Endodermal cell (in vitro differentiated cells): ENCODE measurements at regions not wholly inside any gene's neighbourhood (a gene's known extent, or its start where the extent isn't known, plus 50 kb on each side); places are given as distances from the start of the nearest gene placed in this dataset.
"Not testable (repeated sequence)": the region's sequence is repeated elsewhere in the genome, so short reads cannot be mapped to it uniquely, and the experiment has no call there.

Experiments used
- DNase-seq: peaks from one replicate; pipeline ENCODE4 v3.0.0-alpha.2; 2017
- H3K27ac ChIP-seq: 2 replicates; pipeline ENCODE4 v1.5.1; 2013; ENCODE audit warnings: mild to moderate bottlenecking, low read depth, low read length, moderate library complexity
- H3K27me3 ChIP-seq: 2 replicates; pipeline ENCODE4 v1.6.1; 2013; ENCODE audit warnings: mild to moderate bottlenecking, low read length, moderate library complexity; ENCODE audit not compliant: insufficient read depth, control insufficient read depth, poor library complexity, severe bottlenecking
- H3K36me3 ChIP-seq: 2 replicates; pipeline ENCODE4 v1.7.0; 2013; ENCODE audit warnings: mild to moderate bottlenecking, low read length, moderate library complexity; ENCODE audit not compliant: control insufficient read depth, insufficient read depth
- H3K4me1 ChIP-seq: one replicate; pipeline ENCODE4 v1.7.0; 2013; ENCODE audit warnings: low read length; ENCODE audit not compliant: control insufficient read depth, insufficient read depth
- H3K4me3 ChIP-seq: 2 replicates; pipeline ENCODE4 v1.5.1; 2013; ENCODE audit warnings: mild to moderate bottlenecking, low read length, moderate library complexity
- H3K9ac ChIP-seq: 2 replicates; pipeline ENCODE4 v1.6.1; 2013; ENCODE audit warnings: mild to moderate bottlenecking, low read length, moderate library complexity; ENCODE audit not compliant: poor library complexity, severe bottlenecking; ENCODE audit errors: extremely low read depth
- H3K9me3 ChIP-seq: 2 replicates; pipeline ENCODE4 v1.6.1; 2013; ENCODE audit warnings: mild to moderate bottlenecking, low read length, moderate library complexity; ENCODE audit not compliant: control insufficient read depth
- H3K27ac Mint-ChIP-seq: 2 replicates; pipeline ENCODE4 v1.8.0; 2020; ENCODE audit warnings: mixed read lengths
- H3K27me3 Mint-ChIP-seq: 2 replicates; pipeline ENCODE4 v1.8.0; 2021; ENCODE audit warnings: mild to moderate bottlenecking, mixed read lengths; ENCODE audit not compliant: insufficient read depth
- H3K36me3 Mint-ChIP-seq: 2 replicates; pipeline ENCODE4 v1.8.0; 2020; ENCODE audit warnings: low read depth, mixed read lengths
- H3K4me1 Mint-ChIP-seq: 2 replicates; pipeline ENCODE4 v1.8.0; 2020; ENCODE audit warnings: mixed read lengths
- H3K4me3 Mint-ChIP-seq: 2 replicates; pipeline ENCODE4 v1.8.0; 2020; ENCODE audit warnings: mild to moderate bottlenecking, moderate library complexity, mixed read lengths
- H3K9me3 Mint-ChIP-seq: 2 replicates; pipeline ENCODE4 v1.8.0; 2020; ENCODE audit warnings: mild to moderate bottlenecking, mixed read lengths
- whole genome bisulfite sequencing, 2 experiments: methylation state at CpG; one replicate each; pipeline versions ENCODE4 v1.1.5 to v1.1.7; 2013; ENCODE audit warnings: missing lambda C conversion rate in 2 of 2, mixed read lengths in 1 of 2; ENCODE audit not compliant: insufficient coverage in 1 of 2, insufficient read length in 1 of 2; 5-methylcytosine and 5-hydroxymethylcytosine counted together
- TF ChIP-seq, protein P1 (sequence below): fragments of 200-600 bp; sonication (generic); conservative IDR thresholded peaks from 2 replicates; pipeline ENCODE4 v1.5.0; 2021; ENCODE audit warnings: antibody characterized with exemption, mild to moderate bottlenecking

DNA sequence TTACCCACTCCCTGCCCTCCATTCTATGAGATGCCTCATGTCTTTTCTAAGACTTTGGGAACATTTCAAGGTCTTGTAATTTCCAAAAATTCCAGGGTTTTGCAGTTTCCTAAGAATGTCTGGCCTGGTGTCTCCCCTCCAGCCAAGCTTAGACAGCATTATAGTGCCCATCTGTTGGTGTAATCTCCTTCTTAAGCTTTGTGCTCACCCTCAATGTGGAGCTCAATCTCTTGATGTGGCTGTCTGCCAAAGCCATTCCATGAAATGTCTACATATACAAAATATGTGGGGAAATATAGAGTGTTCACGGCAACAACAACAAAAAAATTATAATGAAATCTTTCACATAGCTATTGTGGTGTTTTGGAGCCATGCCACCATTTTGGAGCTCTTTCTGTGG is 558.4 kb downstream of the PIK3C3 start:
- H3K27me3 Mint-ChIP-seq = no peaks in the 10 kb centered on the region
- Histone ChIP-seq H3K9me3 (peaks cover 16% of the 10 kb centered on the region), H3K27ac (no peak overlapping the region), H3K36me3 (no peaks in the 10 kb centered on the region), H3K9ac (no peak overlapping the region), H3K27me3 (no peaks in the 10 kb centered on the region), H3K4me3 (no peak overlapping the region), H3K4me1 (no peaks in the 10 kb centered on the region)
- DNase-seq = no peak
- H3K36me3 Mint-ChIP-seq = no peaks in the 10 kb centered on the region
- no peak overlapping the region for H3K27ac Mint-ChIP-seq
- TF ChIP-seq, protein P1, sequence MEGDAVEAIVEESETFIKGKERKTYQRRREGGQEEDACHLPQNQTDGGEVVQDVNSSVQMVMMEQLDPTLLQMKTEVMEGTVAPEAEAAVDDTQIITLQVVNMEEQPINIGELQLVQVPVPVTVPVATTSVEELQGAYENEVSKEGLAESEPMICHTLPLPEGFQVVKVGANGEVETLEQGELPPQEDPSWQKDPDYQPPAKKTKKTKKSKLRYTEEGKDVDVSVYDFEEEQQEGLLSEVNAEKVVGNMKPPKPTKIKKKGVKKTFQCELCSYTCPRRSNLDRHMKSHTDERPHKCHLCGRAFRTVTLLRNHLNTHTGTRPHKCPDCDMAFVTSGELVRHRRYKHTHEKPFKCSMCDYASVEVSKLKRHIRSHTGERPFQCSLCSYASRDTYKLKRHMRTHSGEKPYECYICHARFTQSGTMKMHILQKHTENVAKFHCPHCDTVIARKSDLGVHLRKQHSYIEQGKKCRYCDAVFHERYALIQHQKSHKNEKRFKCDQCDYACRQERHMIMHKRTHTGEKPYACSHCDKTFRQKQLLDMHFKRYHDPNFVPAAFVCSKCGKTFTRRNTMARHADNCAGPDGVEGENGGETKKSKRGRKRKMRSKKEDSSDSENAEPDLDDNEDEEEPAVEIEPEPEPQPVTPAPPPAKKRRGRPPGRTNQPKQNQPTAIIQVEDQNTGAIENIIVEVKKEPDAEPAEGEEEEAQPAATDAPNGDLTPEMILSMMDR = no peak
- H3K9me3 Mint-ChIP-seq = peaks cover 9% of the 10 kb centered on the region
- H3K4me1 Mint-ChIP-seq = no peaks in the 10 kb centered on the region
- 100% methylated on average over 1 of the region's 1 CpG; no CpG with 5 or more reads in 1 of the 2 experiments for WGBS, 2 experiments
- H3K4me3 Mint-ChIP-seq = no peak overlapping the region

DNA sequence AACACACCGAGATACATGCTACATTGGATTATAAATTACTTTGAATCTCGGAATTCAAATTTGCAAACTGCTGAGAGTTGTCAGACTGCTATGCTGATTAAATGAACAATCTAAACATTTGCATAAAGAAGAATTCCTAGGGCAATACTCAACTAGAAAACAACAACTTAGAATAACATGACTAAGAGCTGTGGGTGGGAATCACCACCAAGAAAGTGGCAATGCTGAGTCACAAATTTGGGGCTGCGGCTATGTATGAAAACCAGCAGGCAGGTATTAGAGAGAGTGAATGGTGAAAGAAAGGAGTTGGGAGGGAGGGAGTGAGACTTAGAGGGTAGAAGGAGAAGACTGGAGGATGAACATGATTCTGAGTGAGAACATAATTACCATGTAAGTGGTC is 559.5 kb downstream of the PIK3C3 start:
- no peaks in the 10 kb centered on the region for H3K27me3 Mint-ChIP-seq
- H3K9me3 Mint-ChIP-seq = peaks cover 9% of the 10 kb centered on the region
- Histone ChIP-seq H3K36me3 (no peaks in the 10 kb centered on the region), H3K9me3 (peaks cover 16% of the 10 kb centered on the region), H3K4me3 (no peak overlapping the region), H3K27ac (no peak overlapping the region), H3K4me1 (no peaks in the 10 kb centered on the region), H3K27me3 (no peaks in the 10 kb centered on the region), H3K9ac (no peak overlapping the region)
- WGBS, 2 experiments = 64 to 91% methylated on average over 1 to 3 of the region's 3 CpGs
- TF ChIP-seq, protein P1 = no peak
- no peak for DNase-seq
- no peaks in the 10 kb centered on the region for H3K36me3 Mint-ChIP-seq
- H3K27ac Mint-ChIP-seq = no peak overlapping the region
- H3K4me3 Mint-ChIP-seq = no peak overlapping the region
- H3K4me1 Mint-ChIP-seq = no peaks in the 10 kb centered on the region

DNA sequence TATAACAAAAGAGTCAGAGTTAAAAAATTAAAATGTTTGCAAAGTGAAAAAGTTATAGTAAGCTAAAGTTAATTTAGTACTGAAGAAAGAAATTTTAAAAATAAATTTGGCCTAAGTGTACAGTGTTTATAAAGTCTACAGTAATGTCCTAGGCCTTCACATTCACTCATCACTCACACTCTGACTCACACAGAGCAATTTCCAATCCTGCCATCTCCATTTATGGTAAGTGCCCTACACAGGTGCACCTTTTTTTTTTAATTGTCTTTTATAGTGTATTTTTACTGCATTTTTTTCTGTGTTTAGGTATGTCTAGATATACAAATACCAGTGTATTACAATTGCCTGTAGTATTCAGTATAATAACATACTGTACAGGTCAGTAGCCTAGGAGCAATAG is 562.9 kb downstream of the PIK3C3 start:
- TF ChIP-seq, protein P1 = no peak
- Mint-ChIP-seq H3K36me3 (no peaks in the 10 kb centered on the region), H3K4me1 (peaks cover 7% of the 10 kb centered on the region), H3K9me3 (peaks cover 9% of the 10 kb centered on the region), H3K27ac (no peak overlapping the region), H3K4me3 (no peak overlapping the region), H3K27me3 (no peaks in the 10 kb centered on the region)
- no peak overlapping the region for H3K9ac ChIP-seq
- no peak for DNase-seq
- no peak overlapping the region for H3K27ac ChIP-seq
- no peak overlapping the region for H3K4me3 ChIP-seq
- no peaks in the 10 kb centered on the region for H3K36me3 ChIP-seq
- H3K27me3 ChIP-seq = no peaks in the 10 kb centered on the region
- peaks cover 6% of the 10 kb centered on the region for H3K4me1 ChIP-seq
- H3K9me3 ChIP-seq = peaks cover 16% of the 10 kb centered on the region

DNA sequence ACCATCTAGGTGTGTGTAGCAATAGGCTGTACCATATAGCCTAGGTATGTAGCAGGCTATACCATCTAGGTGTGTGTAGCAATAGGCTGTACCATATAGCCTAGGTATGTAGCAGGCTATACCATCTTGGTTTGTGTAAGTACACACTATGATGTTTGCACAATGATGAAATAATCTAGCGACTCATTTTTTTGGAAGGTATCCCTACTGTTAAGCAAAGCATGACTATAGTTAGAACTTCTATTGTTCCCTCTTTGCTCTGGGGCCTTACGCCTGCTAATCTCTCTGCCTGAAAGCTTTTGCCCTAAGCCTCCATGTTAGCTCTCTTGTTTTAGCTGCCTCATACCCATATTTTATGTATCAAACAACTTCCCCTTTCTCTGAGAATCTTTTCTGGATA is 563.3 kb downstream of the PIK3C3 start:
- H3K4me3 Mint-ChIP-seq, H3K27ac ChIP-seq, H3K27me3 Mint-ChIP-seq, H3K4me1 ChIP-seq, H3K27me3 ChIP-seq, H3K4me1 Mint-ChIP-seq, DNase-seq, H3K27ac Mint-ChIP-seq, H3K9me3 Mint-ChIP-seq, H3K9ac ChIP-seq, H3K36me3 Mint-ChIP-seq, H3K4me3 ChIP-seq, H3K36me3 ChIP-seq: not testable (repeated sequence)
- WGBS, 2 experiments = 33 to 62% methylated on average over 1 to 2 of the region's 2 CpGs
- peaks cover 16% of the 10 kb centered on the region for H3K9me3 ChIP-seq
